ENCODE measurements at regions not wholly inside any gene's neighbourhood (a gene's known extent, or its start where the extent isn't known, plus 50 kb on each side); places are given as distances from the start of the nearest gene placed in this dataset.

DNA sequence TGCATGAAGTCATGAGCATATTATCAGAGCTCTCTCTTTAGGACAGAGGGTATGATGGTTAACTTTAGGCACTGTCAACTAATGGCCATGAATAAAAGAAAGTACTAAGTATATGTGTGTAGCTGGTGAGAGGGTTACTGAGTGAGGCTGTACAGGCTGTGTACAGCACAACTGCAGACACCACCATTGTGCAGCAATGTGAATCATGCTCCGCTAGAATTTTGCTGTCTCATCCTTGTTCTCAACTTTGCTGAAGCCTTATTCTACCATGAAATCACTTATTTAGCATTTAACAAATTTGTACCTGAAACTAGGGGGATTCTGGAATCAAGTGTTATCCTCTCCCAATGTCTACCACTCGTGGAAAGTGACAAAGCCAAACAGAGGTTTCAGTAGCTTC, 414.9 kb downstream of the PLCL1 start:
- H3K9me3 ChIP-seq (ENCODE audit: control insufficient read depth in 4 of 4, insufficient read depth in 3 of 4, low read length in 3 of 4), result no peaks in the 10 kb centered on the region
- H3K27ac ChIP-seq (ENCODE audit: low read depth in 1 of 2, low read length in 1 of 2), result no peak overlapping the region
- no peaks in the 10 kb centered on the region for H3K36me3 ChIP-seq (ENCODE audit: control insufficient read depth in 4 of 4, insufficient read depth in 4 of 4, low read length in 4 of 4)
- no peak for DNase-seq
- TF ChIP-seq, protein P1, sequence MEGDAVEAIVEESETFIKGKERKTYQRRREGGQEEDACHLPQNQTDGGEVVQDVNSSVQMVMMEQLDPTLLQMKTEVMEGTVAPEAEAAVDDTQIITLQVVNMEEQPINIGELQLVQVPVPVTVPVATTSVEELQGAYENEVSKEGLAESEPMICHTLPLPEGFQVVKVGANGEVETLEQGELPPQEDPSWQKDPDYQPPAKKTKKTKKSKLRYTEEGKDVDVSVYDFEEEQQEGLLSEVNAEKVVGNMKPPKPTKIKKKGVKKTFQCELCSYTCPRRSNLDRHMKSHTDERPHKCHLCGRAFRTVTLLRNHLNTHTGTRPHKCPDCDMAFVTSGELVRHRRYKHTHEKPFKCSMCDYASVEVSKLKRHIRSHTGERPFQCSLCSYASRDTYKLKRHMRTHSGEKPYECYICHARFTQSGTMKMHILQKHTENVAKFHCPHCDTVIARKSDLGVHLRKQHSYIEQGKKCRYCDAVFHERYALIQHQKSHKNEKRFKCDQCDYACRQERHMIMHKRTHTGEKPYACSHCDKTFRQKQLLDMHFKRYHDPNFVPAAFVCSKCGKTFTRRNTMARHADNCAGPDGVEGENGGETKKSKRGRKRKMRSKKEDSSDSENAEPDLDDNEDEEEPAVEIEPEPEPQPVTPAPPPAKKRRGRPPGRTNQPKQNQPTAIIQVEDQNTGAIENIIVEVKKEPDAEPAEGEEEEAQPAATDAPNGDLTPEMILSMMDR (IDR thresholded peaks at IDR 0.05; ENCODE audit: control extremely low read depth, extremely low read depth), result no peak
- H3K9ac ChIP-seq (ENCODE audit: insufficient read depth in 1 of 2, low read length in 2 of 2), result no peak overlapping the region
- WGBS, 2 donors, result 71 to 76% methylated on average over 2 of the region's 2 CpGs
- ATAC-seq (ENCODE audit: insufficient read depth, low FRiP score), result no peak
- H3K4me3 ChIP-seq, result no peak overlapping the region
- H3K27me3 ChIP-seq (ENCODE audit: control insufficient read depth in 3 of 3, insufficient read depth in 3 of 3, low read length in 2 of 3), result no peaks in the 10 kb centered on the region
- peaks cover 0 to 11% (median 0%) of the 10 kb centered on the region in 5 donors for H3K4me1 ChIP-seq (ENCODE audit: control insufficient read depth in 5 of 5, insufficient read depth in 5 of 5, low read length in 5 of 5)

DNA sequence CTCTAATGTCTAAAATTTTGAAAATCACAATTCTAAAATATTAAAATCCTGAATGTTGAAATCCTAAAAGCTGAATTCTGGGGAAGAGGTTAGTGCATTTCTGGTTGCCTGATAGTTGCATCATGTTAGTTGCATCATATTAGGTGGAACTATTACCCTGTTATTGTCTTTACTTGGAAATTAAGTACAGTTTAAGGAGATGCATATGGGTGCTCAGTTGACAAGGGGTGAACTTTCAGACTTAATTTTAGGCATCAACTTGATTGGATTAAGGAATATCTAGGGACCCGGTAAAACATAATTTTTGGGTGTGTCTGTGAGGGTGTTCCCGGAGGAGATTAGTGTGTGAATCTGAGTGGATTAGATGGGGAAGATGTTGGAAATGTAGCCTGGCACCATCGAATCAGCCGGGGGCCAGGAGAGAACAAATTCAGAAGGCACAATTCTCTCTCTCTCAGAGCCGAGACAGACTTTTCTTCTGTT, 409.8 kb downstream of the PLCL1 start:
- WGBS, 2 donors, result 93 to 95% methylated on average over 5 of the region's 5 CpGs
- no peak overlapping the region for H3K27ac ChIP-seq (ENCODE audit: low read depth in 1 of 2, low read length in 1 of 2)
- no peaks in the 10 kb centered on the region for H3K27me3 ChIP-seq (ENCODE audit: control insufficient read depth in 3 of 3, insufficient read depth in 3 of 3, low read length in 2 of 3)
- TF ChIP-seq, protein P1 (IDR thresholded peaks at IDR 0.05; ENCODE audit: control extremely low read depth, extremely low read depth), result no peak
- DNase-seq, result no peak
- H3K9ac ChIP-seq (ENCODE audit: insufficient read depth in 1 of 2, low read length in 2 of 2), result no peak overlapping the region
- no peaks in the 10 kb centered on the region for H3K9me3 ChIP-seq (ENCODE audit: control insufficient read depth in 4 of 4, insufficient read depth in 3 of 4, low read length in 3 of 4)
- no peaks in the 10 kb centered on the region for H3K36me3 ChIP-seq (ENCODE audit: control insufficient read depth in 4 of 4, insufficient read depth in 4 of 4, low read length in 4 of 4)
- ATAC-seq (ENCODE audit: insufficient read depth, low FRiP score), result no peak
- no peak overlapping the region for H3K4me3 ChIP-seq
- H3K4me1 ChIP-seq (ENCODE audit: control insufficient read depth in 5 of 5, insufficient read depth in 5 of 5, low read length in 5 of 5), result no peaks in the 10 kb centered on the region

DNA sequence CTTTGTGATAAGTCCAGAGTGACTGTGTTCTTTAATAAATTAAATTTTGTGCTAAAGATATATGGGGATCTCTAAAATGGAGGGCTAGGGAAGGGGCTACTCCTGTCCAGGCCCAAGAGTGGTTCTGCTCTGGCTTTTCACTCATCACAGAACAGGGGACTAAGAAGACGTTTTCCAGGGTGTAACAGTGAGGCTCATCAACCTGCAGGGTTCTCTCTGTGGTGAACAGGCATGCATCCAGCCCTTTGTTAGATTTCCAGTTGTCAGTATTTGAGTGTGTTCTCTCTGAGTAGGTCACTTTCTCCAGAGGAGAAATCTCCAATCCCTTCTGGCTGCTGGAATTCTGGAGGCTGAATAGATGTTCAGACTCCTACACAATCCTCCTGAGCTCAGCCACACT, 408.9 kb downstream of the PLCL1 start:
- H3K9ac ChIP-seq (ENCODE audit: insufficient read depth in 1 of 2, low read length in 2 of 2), result no peak overlapping the region
- WGBS, 2 donors, result 49 to 55% methylated on average over 1 of the region's 1 CpG

More for the DNA sequence above, 408.9 kb downstream of the PLCL1 start:
- H3K4me1 ChIP-seq (ENCODE audit: control insufficient read depth in 5 of 5, insufficient read depth in 5 of 5, low read length in 5 of 5), result no peaks in the 10 kb centered on the region
- TF ChIP-seq, protein P1 (IDR thresholded peaks at IDR 0.05; ENCODE audit: control extremely low read depth, extremely low read depth), result no peak
- no peaks in the 10 kb centered on the region for H3K27me3 ChIP-seq (ENCODE audit: control insufficient read depth in 3 of 3, insufficient read depth in 3 of 3, low read length in 2 of 3)
- DNase-seq (no peak), ATAC-seq (ENCODE audit: insufficient read depth, low FRiP score) (no peak)
- no peak overlapping the region for H3K4me3 ChIP-seq
- H3K9me3 ChIP-seq (ENCODE audit: control insufficient read depth in 4 of 4, insufficient read depth in 3 of 4, low read length in 3 of 4), result no peaks in the 10 kb centered on the region
- no peaks in the 10 kb centered on the region for H3K36me3 ChIP-seq (ENCODE audit: control insufficient read depth in 4 of 4, insufficient read depth in 4 of 4, low read length in 4 of 4)
- H3K27ac ChIP-seq (ENCODE audit: low read depth in 1 of 2, low read length in 1 of 2), result no peak overlapping the region
